ENCODE measurements at regions not wholly inside any gene's neighbourhood (a gene's known extent, or its start where the extent isn't known, plus 50 kb on each side); places are given as distances from the start of the nearest gene placed in this dataset.

- DNase-seq = no peak
- ChIA-PET CTCF (no interaction called here), POLR2A (no interaction called here)
- H3K36me3 Mint-ChIP-seq (ENCODE audit: low read depth) = no peaks in the 10 kb centered on the region
- H3K4me3 Mint-ChIP-seq = no peak overlapping the region
- H3K9me3 Mint-ChIP-seq = peaks cover 9% of the 10 kb centered on the region
- H3K4me1 Mint-ChIP-seq = no peaks in the 10 kb centered on the region
- no peak overlapping the region for H3K27ac Mint-ChIP-seq
- no peaks in the 10 kb centered on the region for H3K27me3 Mint-ChIP-seq
Measured at GRCh38 chr14:48527832-48528231, 852.4 kb upstream of the MDGA2 start.

- Mint-ChIP-seq H3K4me1 (no peaks in the 10 kb centered on the region), H3K36me3 (ENCODE audit: low read depth) (no peaks in the 10 kb centered on the region), H3K9me3 (peaks cover 9% of the 10 kb centered on the region), H3K4me3 (no peak overlapping the region), H3K27ac (no peak overlapping the region), H3K27me3 (no peaks in the 10 kb centered on the region)
- POLR2A ChIA-PET = no interaction called here
- CTCF ChIA-PET = no interaction called here
- DNase-seq = no peak
Measured at GRCh38 chr14:48526307-48526706, 850.9 kb upstream of the MDGA2 start.

- DNase-seq = no peak
- no peaks in the 10 kb centered on the region for H3K9me3 Mint-ChIP-seq
- ChIA-PET POLR2A (no interaction called here), CTCF (interaction anchor here (0.5 kb wide), 1 partner anchor 28 kb away, joined by 3 read pairs; no protein-coding TSS in a partner anchor)
- H3K27me3 Mint-ChIP-seq = no peaks in the 10 kb centered on the region
- H3K36me3 Mint-ChIP-seq (ENCODE audit: low read depth) = no peaks in the 10 kb centered on the region
- H3K27ac Mint-ChIP-seq = no peak overlapping the region
- no peak overlapping the region for H3K4me3 Mint-ChIP-seq
- no peaks in the 10 kb centered on the region for H3K4me1 Mint-ChIP-seq
Measured at GRCh38 chr14:48504921-48505320, 829.5 kb upstream of the MDGA2 start.

GRCh38 chr14:48490756-48491155, 815.4 kb upstream of the MDGA2 start:
- no peaks in the 10 kb centered on the region for H3K4me1 Mint-ChIP-seq
- CTCF ChIA-PET = no interaction called here
- no peak overlapping the region for H3K27ac Mint-ChIP-seq
- no peak for DNase-seq
- H3K4me3 Mint-ChIP-seq = no peak overlapping the region
- H3K9me3 Mint-ChIP-seq = peaks cover 7% of the 10 kb centered on the region
- H3K36me3 Mint-ChIP-seq (ENCODE audit: low read depth) = no peaks in the 10 kb centered on the region
- no peaks in the 10 kb centered on the region for H3K27me3 Mint-ChIP-seq
- POLR2A ChIA-PET = no interaction called here

GRCh38 chr14:48473944-48474343, 798.5 kb upstream of the MDGA2 start:
- no peak for DNase-seq
- Mint-ChIP-seq H3K36me3 (ENCODE audit: low read depth) (no peaks in the 10 kb centered on the region), H3K27me3 (no peaks in the 10 kb centered on the region), H3K9me3 (peaks cover 6% of the 10 kb centered on the region), H3K27ac (no peak overlapping the region), H3K4me3 (no peak overlapping the region), H3K4me1 (no peaks in the 10 kb centered on the region)
- ChIA-PET POLR2A (no interaction called here), CTCF (no interaction called here)

GRCh38 chr14:48456051-48456450, 780.6 kb upstream of the MDGA2 start:
- CTCF ChIA-PET = no interaction called here
- Mint-ChIP-seq H3K36me3 (ENCODE audit: low read depth) (no peaks in the 10 kb centered on the region), H3K9me3 (no peaks in the 10 kb centered on the region), H3K27me3 (no peaks in the 10 kb centered on the region), H3K4me3 (no peak overlapping the region), H3K27ac (no peak overlapping the region), H3K4me1 (no peaks in the 10 kb centered on the region)
- DNase-seq = no peak
- POLR2A ChIA-PET = no interaction called here

GRCh38 chr14:48454887-48455286, 779.5 kb upstream of the MDGA2 start:
- CTCF ChIA-PET = interaction anchor here (1.1 kb wide), 1 partner anchor 21 kb away, joined by 3 read pairs; no protein-coding TSS in a partner anchor
- H3K36me3 Mint-ChIP-seq (ENCODE audit: low read depth) = no peaks in the 10 kb centered on the region
- H3K27ac Mint-ChIP-seq = no peak overlapping the region
- no peak overlapping the region for H3K4me3 Mint-ChIP-seq
- no peak for DNase-seq
- H3K9me3 Mint-ChIP-seq = peaks cover 2% of the 10 kb centered on the region
- H3K27me3 Mint-ChIP-seq = no peaks in the 10 kb centered on the region
- H3K4me1 Mint-ChIP-seq = no peaks in the 10 kb centered on the region
- POLR2A ChIA-PET = no interaction called here

GRCh38 chr14:48452437-48452995, 777.1 kb upstream of the MDGA2 start:
- Mint-ChIP-seq H3K4me3 (no peak overlapping the region), H3K4me1 (no peaks in the 10 kb centered on the region), H3K27ac (no peak overlapping the region), H3K36me3 (ENCODE audit: low read depth) (no peaks in the 10 kb centered on the region), H3K9me3 (peaks cover 4% of the 10 kb centered on the region), H3K27me3 (no peaks in the 10 kb centered on the region)
- DNase-seq = no peak
- CTCF ChIA-PET = no interaction called here
- POLR2A ChIA-PET = no interaction called here

GRCh38 chr14:48435221-48435620, 759.8 kb upstream of the MDGA2 start:
- ChIA-PET CTCF (no interaction called here), POLR2A (no interaction called here)
- H3K4me3 Mint-ChIP-seq = no peak overlapping the region
- H3K9me3 Mint-ChIP-seq = peaks cover under 1% of the 10 kb centered on the region
- H3K27ac Mint-ChIP-seq = no peak overlapping the region
- no peaks in the 10 kb centered on the region for H3K27me3 Mint-ChIP-seq
- DNase-seq = no peak
- H3K36me3 Mint-ChIP-seq (ENCODE audit: low read depth) = no peaks in the 10 kb centered on the region
- H3K4me1 Mint-ChIP-seq = no peaks in the 10 kb centered on the region

GRCh38 chr14:48430805-48431204, 755.4 kb upstream of the MDGA2 start:
- no peaks in the 10 kb centered on the region for H3K4me1 Mint-ChIP-seq
- no peaks in the 10 kb centered on the region for H3K27me3 Mint-ChIP-seq
- ChIA-PET POLR2A (no interaction called here), CTCF (no interaction called here)
- H3K27ac Mint-ChIP-seq = no peak overlapping the region
- H3K4me3 Mint-ChIP-seq = no peak overlapping the region
- H3K36me3 Mint-ChIP-seq (ENCODE audit: low read depth) = no peaks in the 10 kb centered on the region
- no peak for DNase-seq
- peaks cover 2% of the 10 kb centered on the region for H3K9me3 Mint-ChIP-seq

GRCh38 chr14:48429512-48429911, 754.1 kb upstream of the MDGA2 start:
- Mint-ChIP-seq H3K9me3 (peaks cover 2% of the 10 kb centered on the region), H3K36me3 (ENCODE audit: low read depth) (no peaks in the 10 kb centered on the region), H3K27ac (no peak overlapping the region), H3K27me3 (no peaks in the 10 kb centered on the region), H3K4me3 (no peak overlapping the region), H3K4me1 (no peaks in the 10 kb centered on the region)
- no peak for DNase-seq
- ChIA-PET POLR2A (no interaction called here), CTCF (no interaction called here)

GRCh38 chr14:48417715-48418500, 742.5 kb upstream of the MDGA2 start:
- peaks cover 10% of the 10 kb centered on the region for H3K9me3 Mint-ChIP-seq
- POLR2A ChIA-PET = no interaction called here

GRCh38 chr14:48401321-48401720, 725.9 kb upstream of the MDGA2 start:
- Mint-ChIP-seq H3K4me3 (no peak overlapping the region), H3K27me3 (no peaks in the 10 kb centered on the region), H3K9me3 (peaks cover 6% of the 10 kb centered on the region), H3K27ac (no peak overlapping the region), H3K4me1 (no peaks in the 10 kb centered on the region), H3K36me3 (ENCODE audit: low read depth) (no peaks in the 10 kb centered on the region)
- ChIA-PET CTCF (no interaction called here), POLR2A (no interaction called here)
- DNase-seq = no peak

More at GRCh38 chr14:48417715-48418500, 742.5 kb upstream of the MDGA2 start:
- no peaks in the 10 kb centered on the region for H3K27me3 Mint-ChIP-seq
- no peaks in the 10 kb centered on the region for H3K4me1 Mint-ChIP-seq
- CTCF ChIA-PET = no interaction called here
- no peak overlapping the region for H3K4me3 Mint-ChIP-seq
- DNase-seq = no peak
- no peaks in the 10 kb centered on the region for H3K36me3 Mint-ChIP-seq (ENCODE audit: low read depth)
- no peak overlapping the region for H3K27ac Mint-ChIP-seq

- no peaks in the 10 kb centered on the region for H3K36me3 Mint-ChIP-seq (ENCODE audit: low read depth)
- H3K4me3 Mint-ChIP-seq = no peak overlapping the region
- CTCF ChIA-PET = no interaction called here
- H3K4me1 Mint-ChIP-seq = no peaks in the 10 kb centered on the region
- no peaks in the 10 kb centered on the region for H3K9me3 Mint-ChIP-seq
- no peaks in the 10 kb centered on the region for H3K27me3 Mint-ChIP-seq
- no peak for DNase-seq
- POLR2A ChIA-PET = no interaction called here
- H3K27ac Mint-ChIP-seq = no peak overlapping the region
Measured at GRCh38 chr14:48398675-48399282, 723.4 kb upstream of the MDGA2 start.
